HG03439 (cell line): ENCODE measurements at regions not wholly inside any gene's neighbourhood (a gene's known extent, or its start where the extent isn't known, plus 50 kb on each side); places are given as distances from the start of the nearest gene placed in this dataset.

Experiments
- ATAC-seq: cut with Tn5 transposase; IDR thresholded peaks from one replicate; pipeline ENCODE4 v1.9.1; 2021; ENCODE audit warnings: mild to moderate bottlenecking, moderate library complexity; ENCODE audit not compliant: unreplicated experiment

- ATAC-seq, result no peak
Measured at GRCh38 chr2:215697003-215697402, 261.1 kb upstream of the FN1 start.

GRCh38 chr2:215695861-215696260 lies 260.0 kb upstream of the FN1 start:
- ATAC-seq, result no peak

GRCh38 chr2:215693999-215694580 lies 258.2 kb upstream of the FN1 start:
- no peak for ATAC-seq

- no peak for ATAC-seq
Measured at GRCh38 chr2:215693193-215693998, 257.5 kb upstream of the FN1 start.

- no peak for ATAC-seq
Measured at GRCh38 chr2:215692387-215693079, 256.7 kb upstream of the FN1 start.

GRCh38 chr2:215691346-215691745 lies 255.5 kb upstream of the FN1 start:
- no peak for ATAC-seq

GRCh38 chr2:215687149-215688031 lies 251.5 kb upstream of the FN1 start:
- no peak for ATAC-seq

- no peak for ATAC-seq
Measured at GRCh38 chr2:215685238-215685990, 249.5 kb upstream of the FN1 start.

GRCh38 chr2:215684448-215685237 lies 248.8 kb upstream of the FN1 start:
- no peak for ATAC-seq

- no peak for ATAC-seq
Measured at GRCh38 chr2:215683295-215683694, 247.4 kb upstream of the FN1 start.

GRCh38 chr2:215681799-215682596 lies 246.1 kb upstream of the FN1 start:
- no peak for ATAC-seq

GRCh38 chr2:215680605-215681598 lies 245.0 kb upstream of the FN1 start:
- no peak for ATAC-seq

- no peak for ATAC-seq
Measured at GRCh38 chr2:215678094-215678493, 242.2 kb upstream of the FN1 start.

GRCh38 chr2:215677481-215677880 lies 241.6 kb upstream of the FN1 start:
- ATAC-seq, result no peak

GRCh38 chr2:215672406-215672805 lies 236.5 kb upstream of the FN1 start:
- ATAC-seq, result no peak

GRCh38 chr2:215671691-215672090 lies 235.8 kb upstream of the FN1 start:
- no peak for ATAC-seq

GRCh38 chr2:215671244-215671643 lies 235.4 kb upstream of the FN1 start:
- no peak for ATAC-seq

- ATAC-seq, result no peak
Measured at GRCh38 chr2:215670396-215670795, 234.5 kb upstream of the FN1 start.
